NT2/D1 (cell line): ENCODE measurements at regions not wholly inside any gene's neighbourhood (a gene's known extent, or its start where the extent isn't known, plus 50 kb on each side); places are given as distances from the start of the nearest gene placed in this dataset.

Source experiments
- SUZ12 ChIP-seq: IDR thresholded peaks from 2 replicates; pipeline ENCODE4 v1.6.1; 2011; ENCODE audit not compliant: insufficient read length, insufficient read depth; ENCODE audit errors: extremely low read depth
- ZNF274 ChIP-seq: IDR thresholded peaks from 2 replicates; pipeline ENCODE4 v1.6.1; 2011; ENCODE audit warnings: mild to moderate bottlenecking, low read depth, low read length

DNA sequence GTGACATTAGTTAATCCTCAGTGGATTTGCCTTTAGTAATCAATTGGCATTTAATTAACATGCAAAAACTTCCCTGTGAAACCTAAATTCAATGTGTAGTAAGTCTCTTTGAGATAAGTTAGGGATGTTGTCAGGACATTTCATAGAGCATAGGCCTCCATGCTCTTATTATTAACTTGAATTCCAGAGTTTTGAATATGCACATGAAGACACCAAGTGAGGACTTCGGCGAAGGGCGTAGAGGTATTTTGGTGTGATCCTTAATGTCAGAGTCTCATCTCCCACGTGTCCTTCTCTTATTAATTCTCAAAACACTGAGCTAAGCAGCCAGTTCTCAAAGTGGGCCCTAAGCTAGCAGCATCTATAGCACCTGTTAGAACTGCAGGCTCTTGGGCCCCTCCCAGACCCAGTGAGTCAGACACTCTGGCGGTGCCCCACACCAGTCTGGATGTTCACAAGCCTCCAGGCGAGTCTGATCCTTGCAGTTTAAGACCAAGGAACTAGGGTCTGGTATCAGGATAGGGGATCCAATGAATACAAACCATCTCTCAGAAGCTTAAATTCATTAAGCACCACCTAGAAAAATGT, 292.1 kb downstream of the QKI start:
- TF ChIP-seq SUZ12 (no peak), ZNF274 (no peak)
